ENCODE measurements at regions not wholly inside any gene's neighbourhood (a gene's known extent, or its start where the extent isn't known, plus 50 kb on each side); places are given as distances from the start of the nearest gene placed in this dataset.

GRCh38 chrX:110992611-110993010 lies 103.4 kb upstream of the PAK3 start:
- TF ChIP-seq ZBTB7A (IDR thresholded peaks at IDR 0.05; ENCODE audit: low read depth) (no peak), FOXM1 (IDR thresholded peaks at IDR 0.05; ENCODE audit: borderline replicate concordance, low read depth) (no peak), TCF12 (IDR thresholded peaks at IDR 0.05; ENCODE audit: low read depth) (no peak), CEBPB (IDR thresholded peaks at IDR 0.05) (no peak), EP300 (IDR thresholded peaks at IDR 0.05; ENCODE audit: borderline replicate concordance) (no peak), TEAD4 (IDR thresholded peaks at IDR 0.05) (no peak)

GRCh38 chrX:110989869-110990268 lies 106.1 kb upstream of the PAK3 start:
- no peak for TF ChIP-seq EGR1 (IDR thresholded peaks at IDR 0.05)
- TF ChIP-seq, protein P1, sequence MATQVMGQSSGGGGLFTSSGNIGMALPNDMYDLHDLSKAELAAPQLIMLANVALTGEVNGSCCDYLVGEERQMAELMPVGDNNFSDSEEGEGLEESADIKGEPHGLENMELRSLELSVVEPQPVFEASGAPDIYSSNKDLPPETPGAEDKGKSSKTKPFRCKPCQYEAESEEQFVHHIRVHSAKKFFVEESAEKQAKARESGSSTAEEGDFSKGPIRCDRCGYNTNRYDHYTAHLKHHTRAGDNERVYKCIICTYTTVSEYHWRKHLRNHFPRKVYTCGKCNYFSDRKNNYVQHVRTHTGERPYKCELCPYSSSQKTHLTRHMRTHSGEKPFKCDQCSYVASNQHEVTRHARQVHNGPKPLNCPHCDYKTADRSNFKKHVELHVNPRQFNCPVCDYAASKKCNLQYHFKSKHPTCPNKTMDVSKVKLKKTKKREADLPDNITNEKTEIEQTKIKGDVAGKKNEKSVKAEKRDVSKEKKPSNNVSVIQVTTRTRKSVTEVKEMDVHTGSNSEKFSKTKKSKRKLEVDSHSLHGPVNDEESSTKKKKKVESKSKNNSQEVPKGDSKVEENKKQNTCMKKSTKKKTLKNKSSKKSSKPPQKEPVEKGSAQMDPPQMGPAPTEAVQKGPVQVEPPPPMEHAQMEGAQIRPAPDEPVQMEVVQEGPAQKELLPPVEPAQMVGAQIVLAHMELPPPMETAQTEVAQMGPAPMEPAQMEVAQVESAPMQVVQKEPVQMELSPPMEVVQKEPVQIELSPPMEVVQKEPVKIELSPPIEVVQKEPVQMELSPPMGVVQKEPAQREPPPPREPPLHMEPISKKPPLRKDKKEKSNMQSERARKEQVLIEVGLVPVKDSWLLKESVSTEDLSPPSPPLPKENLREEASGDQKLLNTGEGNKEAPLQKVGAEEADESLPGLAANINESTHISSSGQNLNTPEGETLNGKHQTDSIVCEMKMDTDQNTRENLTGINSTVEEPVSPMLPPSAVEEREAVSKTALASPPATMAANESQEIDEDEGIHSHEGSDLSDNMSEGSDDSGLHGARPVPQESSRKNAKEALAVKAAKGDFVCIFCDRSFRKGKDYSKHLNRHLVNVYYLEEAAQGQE (IDR thresholded peaks at IDR 0.05; ENCODE audit: low read depth), result no peak
- no peak for TF ChIP-seq FOXM1 (IDR thresholded peaks at IDR 0.05; ENCODE audit: borderline replicate concordance, low read depth)

GRCh38 chrX:110989447-110989846 lies 106.5 kb upstream of the PAK3 start:
- no peak for TF ChIP-seq TCF12 (IDR thresholded peaks at IDR 0.05; ENCODE audit: low read depth)
- no peak for TF ChIP-seq CEBPB (IDR thresholded peaks at IDR 0.05)
- no peak for TF ChIP-seq EP300 (IDR thresholded peaks at IDR 0.05; ENCODE audit: borderline replicate concordance)
- TF ChIP-seq TAF1 (IDR thresholded peaks at IDR 0.05; ENCODE audit: low read depth), result no peak
- TF ChIP-seq EGR1 (IDR thresholded peaks at IDR 0.05), result no peak
- TF ChIP-seq TEAD4 (IDR thresholded peaks at IDR 0.05), result no peak
- TF ChIP-seq MAX (IDR thresholded peaks at IDR 0.05), result no peak
- TF ChIP-seq USF1 (IDR thresholded peaks at IDR 0.05), result no peak

GRCh38 chrX:110987292-110987691 lies 108.7 kb upstream of the PAK3 start:
- TF ChIP-seq TCF12 (IDR thresholded peaks at IDR 0.05; ENCODE audit: low read depth) (no peak), EGR1 (IDR thresholded peaks at IDR 0.05) (no peak), NFIC (IDR thresholded peaks at IDR 0.05) (no peak), YY1 (IDR thresholded peaks at IDR 0.05; ENCODE audit: low read depth) (no peak), ZBTB7A (IDR thresholded peaks at IDR 0.05; ENCODE audit: low read depth) (no peak), MAX (IDR thresholded peaks at IDR 0.05) (no peak), CEBPB (IDR thresholded peaks at IDR 0.05) (no peak), RAD21 (IDR thresholded peaks at IDR 0.05; ENCODE audit: low read depth) (no peak), USF1 (IDR thresholded peaks at IDR 0.05) (no peak), TEAD4 (IDR thresholded peaks at IDR 0.05) (no peak), CREB1 (IDR thresholded peaks at IDR 0.05; ENCODE audit: low read depth) (no peak), FOXM1 (IDR thresholded peaks at IDR 0.05; ENCODE audit: borderline replicate concordance, low read depth) (no peak), TAF1 (IDR thresholded peaks at IDR 0.05; ENCODE audit: low read depth) (no peak), EP300 (IDR thresholded peaks at IDR 0.05; ENCODE audit: borderline replicate concordance) (no peak)
- TF ChIP-seq, protein P1 (IDR thresholded peaks at IDR 0.05; ENCODE audit: low read depth), result no peak

DNA sequence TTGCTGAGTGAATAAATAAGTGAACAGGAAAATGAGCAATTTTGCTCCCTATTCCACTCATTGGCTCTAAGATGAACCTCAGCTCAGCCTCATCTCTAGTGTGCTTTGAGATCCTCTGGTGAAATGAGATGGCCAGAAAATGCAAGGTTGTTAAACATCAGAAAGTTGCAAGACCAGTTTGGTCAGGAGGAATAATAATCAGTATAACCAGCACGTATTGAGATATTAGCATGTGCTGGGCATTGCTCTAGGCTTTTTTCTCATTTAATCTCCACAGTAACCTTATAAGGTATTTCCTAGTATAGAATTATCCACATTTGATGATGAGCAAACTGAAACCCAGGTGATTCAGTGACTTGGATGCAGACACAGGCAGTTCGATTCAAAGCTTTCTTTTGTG lies 110.5 kb upstream of the PAK3 start:
- TF ChIP-seq CREB1 (IDR thresholded peaks at IDR 0.05; ENCODE audit: low read depth) (no peak), MAX (IDR thresholded peaks at IDR 0.05) (no peak), TCF12 (IDR thresholded peaks at IDR 0.05; ENCODE audit: low read depth) (no peak), FOXM1 (IDR thresholded peaks at IDR 0.05; ENCODE audit: borderline replicate concordance, low read depth) (no peak), EP300 (IDR thresholded peaks at IDR 0.05; ENCODE audit: borderline replicate concordance) (no peak), NFIC (IDR thresholded peaks at IDR 0.05) (no peak), CEBPB (IDR thresholded peaks at IDR 0.05) (no peak), EGR1 (IDR thresholded peaks at IDR 0.05) (no peak), RAD21 (IDR thresholded peaks at IDR 0.05; ENCODE audit: low read depth) (no peak), TEAD4 (IDR thresholded peaks at IDR 0.05) (no peak), TAF1 (IDR thresholded peaks at IDR 0.05; ENCODE audit: low read depth) (no peak), ZBTB7A (IDR thresholded peaks at IDR 0.05; ENCODE audit: low read depth) (no peak), USF1 (IDR thresholded peaks at IDR 0.05) (no peak), YY1 (IDR thresholded peaks at IDR 0.05; ENCODE audit: low read depth) (no peak)
- TF ChIP-seq, protein P1 (IDR thresholded peaks at IDR 0.05; ENCODE audit: low read depth), result no peak

All from Ishikawa (cell line).